PC-9 (cell line): ENCODE measurements at regions not wholly inside any gene's neighbourhood (a gene's known extent, or its start where the extent isn't known, plus 50 kb on each side); places are given as distances from the start of the nearest gene placed in this dataset.

ENCODE experiments used
- EZH2 ChIP-seq: fragments of 200-600 bp; sonication (generic); IDR thresholded peaks from 2 replicates; pipeline ENCODE4 v1.8.0; 2017; ENCODE audit warnings: antibody characterized with exemption, low read depth
- TF ChIP-seq, protein P1 (sequence below): fragments of 200-600 bp; sonication (generic); conservative IDR thresholded peaks from 2 replicates; pipeline ENCODE4 v1.6.1; 2017; ENCODE audit warnings: mixed run types, antibody characterized with exemption, mild to moderate bottlenecking, moderate library complexity

DNA sequence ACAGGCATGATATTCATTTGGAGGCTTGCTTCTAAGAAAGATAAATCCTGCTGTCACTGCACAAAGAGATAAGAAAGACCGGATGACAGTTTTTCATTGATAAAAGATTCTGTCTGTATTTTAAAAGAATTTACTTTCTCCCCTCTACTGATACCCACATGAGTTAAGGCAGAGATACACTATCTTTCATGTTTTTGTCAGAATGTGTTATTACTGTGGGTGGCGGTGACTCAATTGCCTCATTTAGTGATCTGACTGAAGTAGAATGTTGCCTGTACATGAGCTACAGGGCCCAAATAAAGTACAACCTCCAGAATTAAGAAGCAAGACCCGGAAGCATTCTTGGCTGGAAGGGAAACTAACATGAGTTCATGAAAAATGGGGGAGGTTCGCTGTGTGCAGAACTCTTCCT is 480.0 kb downstream of the SLC4A3 start:
- TF ChIP-seq, protein P1, sequence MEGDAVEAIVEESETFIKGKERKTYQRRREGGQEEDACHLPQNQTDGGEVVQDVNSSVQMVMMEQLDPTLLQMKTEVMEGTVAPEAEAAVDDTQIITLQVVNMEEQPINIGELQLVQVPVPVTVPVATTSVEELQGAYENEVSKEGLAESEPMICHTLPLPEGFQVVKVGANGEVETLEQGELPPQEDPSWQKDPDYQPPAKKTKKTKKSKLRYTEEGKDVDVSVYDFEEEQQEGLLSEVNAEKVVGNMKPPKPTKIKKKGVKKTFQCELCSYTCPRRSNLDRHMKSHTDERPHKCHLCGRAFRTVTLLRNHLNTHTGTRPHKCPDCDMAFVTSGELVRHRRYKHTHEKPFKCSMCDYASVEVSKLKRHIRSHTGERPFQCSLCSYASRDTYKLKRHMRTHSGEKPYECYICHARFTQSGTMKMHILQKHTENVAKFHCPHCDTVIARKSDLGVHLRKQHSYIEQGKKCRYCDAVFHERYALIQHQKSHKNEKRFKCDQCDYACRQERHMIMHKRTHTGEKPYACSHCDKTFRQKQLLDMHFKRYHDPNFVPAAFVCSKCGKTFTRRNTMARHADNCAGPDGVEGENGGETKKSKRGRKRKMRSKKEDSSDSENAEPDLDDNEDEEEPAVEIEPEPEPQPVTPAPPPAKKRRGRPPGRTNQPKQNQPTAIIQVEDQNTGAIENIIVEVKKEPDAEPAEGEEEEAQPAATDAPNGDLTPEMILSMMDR: no peak
- no peak for TF ChIP-seq EZH2
